Gastroesophageal sphincter (tissue), 3 donors: ENCODE measurements at regions not wholly inside any gene's neighbourhood (a gene's known extent, or its start where the extent isn't known, plus 50 kb on each side); places are given as distances from the start of the nearest gene placed in this dataset.

ENCODE experiments used
- POLR2A ChIP-seq, 2 donors: fragments of 450-650 bp; IDR thresholded peaks; one replicate each; pipeline ENCODE4 v1.6.1; 2017; ENCODE audit warnings: antibody characterized with exemption in 2 of 2, mild to moderate bottlenecking in 2 of 2, moderate library complexity in 1 of 2
- TF ChIP-seq, protein P1 (sequence below), 4 experiments: fragments of 200-600 bp in 2 of 4; fragments of 450-650 bp in 2 of 4; sonication (generic) in 1 of 4; IDR thresholded peaks; one replicate each; pipeline ENCODE4 v1.5.1; 2017 to 2019; ENCODE audit warnings: antibody characterized with exemption in 4 of 4, mild to moderate bottlenecking in 2 of 4, moderate library complexity in 2 of 4

DNA sequence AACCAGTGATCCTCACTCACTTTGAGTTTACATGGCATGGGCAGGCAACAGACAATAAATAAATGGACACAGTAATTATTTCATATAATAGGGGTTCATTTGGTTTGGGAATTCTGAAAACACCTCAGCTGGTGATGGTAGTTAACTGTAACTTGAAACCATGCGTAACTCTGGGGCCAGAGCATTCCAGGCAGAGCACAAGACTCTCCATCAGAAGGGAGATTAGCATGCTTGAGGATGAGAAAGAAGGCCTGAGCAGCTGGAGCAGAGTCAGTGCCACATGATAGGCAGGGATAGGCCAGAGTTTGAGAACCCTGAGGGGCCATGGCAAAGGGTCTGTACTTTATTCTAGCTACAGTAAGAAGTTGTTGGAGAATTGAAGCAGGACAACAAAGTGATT lies 56.3 kb upstream of the CXCL8 start:
- TF ChIP-seq, protein P1, sequence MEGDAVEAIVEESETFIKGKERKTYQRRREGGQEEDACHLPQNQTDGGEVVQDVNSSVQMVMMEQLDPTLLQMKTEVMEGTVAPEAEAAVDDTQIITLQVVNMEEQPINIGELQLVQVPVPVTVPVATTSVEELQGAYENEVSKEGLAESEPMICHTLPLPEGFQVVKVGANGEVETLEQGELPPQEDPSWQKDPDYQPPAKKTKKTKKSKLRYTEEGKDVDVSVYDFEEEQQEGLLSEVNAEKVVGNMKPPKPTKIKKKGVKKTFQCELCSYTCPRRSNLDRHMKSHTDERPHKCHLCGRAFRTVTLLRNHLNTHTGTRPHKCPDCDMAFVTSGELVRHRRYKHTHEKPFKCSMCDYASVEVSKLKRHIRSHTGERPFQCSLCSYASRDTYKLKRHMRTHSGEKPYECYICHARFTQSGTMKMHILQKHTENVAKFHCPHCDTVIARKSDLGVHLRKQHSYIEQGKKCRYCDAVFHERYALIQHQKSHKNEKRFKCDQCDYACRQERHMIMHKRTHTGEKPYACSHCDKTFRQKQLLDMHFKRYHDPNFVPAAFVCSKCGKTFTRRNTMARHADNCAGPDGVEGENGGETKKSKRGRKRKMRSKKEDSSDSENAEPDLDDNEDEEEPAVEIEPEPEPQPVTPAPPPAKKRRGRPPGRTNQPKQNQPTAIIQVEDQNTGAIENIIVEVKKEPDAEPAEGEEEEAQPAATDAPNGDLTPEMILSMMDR (IDR thresholded peaks at IDR 0.05), result no peak
- no peak for TF ChIP-seq POLR2A (IDR thresholded peaks at IDR 0.05)
